SHP77 treated with DMSO at 0.1 percent for 48 hours (cell line): ENCODE measurements at regions not wholly inside any gene's neighbourhood (a gene's known extent, or its start where the extent isn't known, plus 50 kb on each side); places are given as distances from the start of the nearest gene placed in this dataset.
"Not testable (repeated sequence)": the region's sequence is repeated elsewhere in the genome, so short reads cannot be mapped to it uniquely, and the experiment has no call there.

Experiments
- DNase-seq: peaks from one replicate; lab custom pipeline; 2025; lab: John Stamatoyannopoulos, UW

- no peak for DNase-seq
These were observed 371.5 kb downstream of the KIF2B start for GRCh38 chr17:54194268-54194667.

- DNase-seq, result no peak
These were observed 374.0 kb downstream of the KIF2B start for GRCh38 chr17:54196751-54197150.

- DNase-seq, result not testable (repeated sequence)
These were observed 378.7 kb downstream of the KIF2B start for GRCh38 chr17:54201380-54201779.

GRCh38 chr17:54220829-54221228 lies 398.1 kb downstream of the KIF2B start:
- no peak for DNase-seq

GRCh38 chr17:54221499-54221898 lies 398.8 kb downstream of the KIF2B start:
- no peak for DNase-seq

DNA sequence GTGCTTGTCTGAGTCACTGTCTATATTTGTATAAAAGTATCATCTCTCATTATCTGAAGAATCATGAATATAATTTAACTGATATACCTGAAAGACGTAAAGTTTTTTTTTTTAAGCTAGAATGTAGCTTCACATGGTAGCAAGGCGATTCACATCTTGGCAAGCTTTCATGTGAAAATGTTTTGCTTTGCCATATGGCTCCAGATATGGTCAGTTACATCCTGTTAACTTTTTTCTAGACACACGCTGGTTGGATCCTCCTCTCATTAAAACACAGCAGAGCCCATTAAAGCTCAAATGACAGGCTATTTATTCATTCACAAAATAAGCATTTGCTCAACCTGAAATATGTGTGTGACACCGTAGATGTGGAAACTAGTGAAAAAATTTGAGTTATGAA lies 412.8 kb downstream of the KIF2B start:
- DNase-seq, result no peak

DNA sequence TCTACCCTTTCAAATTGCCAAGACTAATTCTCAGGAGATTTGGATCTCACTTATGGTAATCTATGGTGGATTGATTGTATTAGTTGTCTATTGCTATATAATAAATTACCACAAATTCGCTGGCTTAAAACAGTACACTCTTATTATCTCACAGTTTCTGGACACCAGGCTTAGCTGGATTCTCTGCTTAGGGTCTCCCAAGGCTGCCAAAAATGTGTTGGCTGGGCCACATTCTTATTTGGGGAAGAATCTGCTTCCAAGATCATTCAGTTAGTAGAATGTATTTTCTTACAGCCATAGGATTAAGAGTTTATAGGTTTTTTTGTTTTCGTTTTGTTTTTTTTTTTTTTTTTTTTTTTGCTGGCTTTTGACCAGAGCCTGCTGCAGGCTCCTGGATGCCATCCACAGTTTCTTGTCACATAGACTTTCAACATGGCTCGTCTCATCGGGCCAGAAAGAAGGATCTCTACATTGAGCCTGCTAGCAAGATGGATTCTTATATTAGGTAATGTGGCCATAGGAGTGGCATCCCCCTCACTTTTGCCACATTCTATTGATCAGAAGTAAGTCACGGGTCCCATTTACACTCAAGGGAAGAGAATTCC lies 415.3 kb downstream of the KIF2B start:
- DNase-seq, result no peak

GRCh38 chr17:54239291-54239690 lies 416.6 kb downstream of the KIF2B start:
- no peak for DNase-seq

DNA sequence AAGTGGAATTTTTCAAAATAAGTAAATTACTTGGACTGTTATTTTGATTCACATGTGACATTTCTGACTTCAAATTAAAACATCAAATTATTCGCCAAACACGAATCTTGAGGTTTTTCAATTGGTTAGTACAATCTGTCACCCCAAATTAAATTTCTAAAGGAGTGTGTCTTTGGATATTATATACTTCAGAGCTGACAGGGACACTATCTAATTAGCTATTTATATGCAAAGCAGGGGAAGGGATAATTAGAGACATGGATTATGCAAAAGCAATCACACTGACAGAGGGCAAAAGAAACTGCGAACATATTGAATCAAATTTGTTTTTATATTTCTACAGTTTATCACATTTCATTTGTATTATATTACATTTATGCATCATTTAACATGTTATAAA lies 433.0 kb downstream of the KIF2B start:
- DNase-seq, result no peak

DNA sequence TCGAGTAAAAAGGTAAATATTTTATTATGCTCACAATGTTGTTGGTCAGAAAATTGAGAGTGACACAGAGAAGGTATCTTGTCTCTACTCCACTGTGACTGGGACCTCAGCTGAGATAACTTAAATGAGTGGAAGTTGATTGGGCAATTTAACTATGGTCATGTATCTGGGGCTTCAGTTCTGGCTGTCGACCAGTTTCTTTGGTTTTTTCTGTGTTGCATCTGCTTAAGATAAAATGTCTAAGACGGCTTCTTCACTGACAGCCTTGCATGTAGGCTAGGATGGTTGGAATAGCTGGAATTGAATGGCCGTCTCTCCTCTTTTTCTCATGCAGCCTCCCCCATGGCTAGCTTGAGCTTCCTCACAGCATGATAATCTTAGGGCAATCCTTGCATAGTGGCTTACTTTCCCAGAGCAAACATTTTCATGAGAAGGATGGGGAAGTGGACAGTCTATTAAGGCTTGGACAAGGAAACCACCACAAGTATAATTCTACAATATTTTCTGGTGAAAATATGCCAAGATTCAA lies 433.7 kb downstream of the KIF2B start:
- no peak for DNase-seq

GRCh38 chr17:54257440-54257839 lies 434.7 kb downstream of the KIF2B start:
- no peak for DNase-seq

DNA sequence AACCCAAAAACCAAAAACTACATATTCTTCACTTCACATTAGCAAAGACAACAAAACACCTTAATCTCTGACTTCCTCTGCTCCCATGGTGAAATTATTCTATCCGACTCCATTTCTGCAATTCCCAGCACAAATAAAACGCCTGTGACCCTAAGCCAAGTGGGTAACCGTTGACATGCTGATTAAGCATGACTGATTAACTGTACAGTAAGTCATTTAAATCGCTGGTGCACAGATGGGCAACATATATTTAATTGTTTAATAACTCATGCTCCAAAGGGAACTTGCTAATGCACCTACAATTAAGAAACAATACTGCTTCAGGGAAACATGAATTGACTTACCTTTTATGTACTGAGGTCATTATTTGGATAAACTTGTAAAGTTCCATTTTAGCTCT lies 436.7 kb downstream of the KIF2B start:
- DNase-seq, result no peak

DNA sequence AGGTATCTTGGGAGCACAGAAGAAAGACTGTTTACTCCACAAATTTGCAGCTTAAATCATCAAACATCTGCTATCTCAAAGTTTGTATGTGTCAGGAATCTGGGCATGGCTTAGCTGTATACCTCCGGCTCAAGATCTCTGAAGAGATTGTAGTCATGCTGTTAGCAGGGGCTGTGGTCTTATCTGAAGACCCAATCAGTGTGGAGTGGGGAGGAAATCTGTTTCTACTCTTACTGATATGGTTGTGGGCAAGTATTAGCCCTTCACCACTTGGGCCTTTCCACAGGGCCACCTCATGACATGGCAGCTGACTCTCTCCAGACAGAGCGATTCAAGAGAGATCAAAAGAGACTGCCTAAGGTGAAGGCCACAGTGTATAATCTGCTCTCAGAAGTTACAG lies 438.7 kb downstream of the KIF2B start:
- DNase-seq, result no peak

- no peak for DNase-seq
These were observed 447.2 kb downstream of the KIF2B start for GRCh38 chr17:54269881-54270280.

GRCh38 chr17:54270499-54270898 lies 447.8 kb downstream of the KIF2B start:
- DNase-seq, result no peak

- DNase-seq, result no peak
These were observed 455.1 kb downstream of the KIF2B start for GRCh38 chr17:54277868-54278267.

- DNase-seq, result no peak
These were observed 458.0 kb downstream of the KIF2B start for GRCh38 chr17:54280741-54281140.

DNA sequence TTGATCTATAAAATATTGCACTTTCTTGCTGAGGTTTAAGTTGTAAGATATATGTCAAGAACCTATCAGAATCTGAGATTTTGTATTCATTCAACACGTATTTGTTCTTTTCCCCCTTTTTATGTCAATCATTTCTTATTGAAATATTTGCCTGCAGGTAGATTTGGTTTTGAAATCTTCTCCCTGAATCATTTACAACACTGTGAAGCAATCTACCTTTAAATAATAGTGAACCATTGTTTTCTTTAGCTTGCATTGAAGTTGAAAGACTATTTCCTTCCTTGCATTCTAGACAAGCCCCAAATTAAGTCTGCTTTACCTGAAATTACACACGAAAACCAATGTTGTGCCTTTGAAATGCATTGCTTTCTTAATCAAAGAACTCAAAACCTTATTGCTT lies 460.2 kb downstream of the KIF2B start:
- no peak for DNase-seq

DNA sequence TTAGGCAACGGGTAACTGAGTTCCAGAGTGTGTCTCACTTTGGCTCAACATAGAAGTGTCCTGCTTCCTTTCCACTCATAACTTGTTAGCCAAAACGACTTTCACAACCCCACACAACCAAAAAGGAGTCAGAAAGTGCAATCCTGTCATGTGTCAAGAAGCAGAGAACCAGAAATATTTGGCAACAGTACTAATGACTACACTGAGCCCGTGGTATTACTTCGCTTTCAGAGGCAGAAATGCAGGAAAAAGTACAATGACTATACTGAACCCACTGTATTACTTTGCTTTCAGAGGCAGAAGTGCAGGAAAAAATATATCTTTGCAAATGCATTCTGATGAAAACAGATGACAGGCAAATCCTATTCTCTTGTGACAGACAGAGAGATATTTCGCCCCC lies 484.6 kb downstream of the KIF2B start:
- DNase-seq, result no peak

- no peak for DNase-seq
These were observed 502.1 kb downstream of the KIF2B start for GRCh38 chr17:54324813-54325212.

GRCh38 chr17:54339731-54340130 lies 517.0 kb downstream of the KIF2B start:
- no peak for DNase-seq

GRCh38 chr17:54347495-54347894 lies 524.8 kb downstream of the KIF2B start:
- DNase-seq, result no peak

GRCh38 chr17:54348234-54348633 lies 525.5 kb downstream of the KIF2B start:
- no peak for DNase-seq

GRCh38 chr17:54353789-54354525 lies 531.2 kb downstream of the KIF2B start:
- DNase-seq, result no peak
